GM12891 (cell line): ENCODE measurements at regions not wholly inside any gene's neighbourhood (a gene's known extent, or its start where the extent isn't known, plus 50 kb on each side); places are given as distances from the start of the nearest gene placed in this dataset.
"Not testable (repeated sequence)": the region's sequence is repeated elsewhere in the genome, so short reads cannot be mapped to it uniquely, and the experiment has no call there.

Experiments
- DNase-seq: peaks from one replicate; pipeline ENCODE4 v3.0.0; 2011; ENCODE audit warnings: low spot score; ENCODE audit not compliant: insufficient read length
- FAIRE-seq: peaks from 2 replicates; lab custom pipeline; 2011; peaks lifted over from hg19 to GRCh38; lab: Jason Lieb, UNC
- PAX5 ChIP-seq: IDR thresholded peaks from 2 replicates; pipeline ENCODE4 v1.6.1; 2011; ENCODE audit warnings: low read length, moderate library complexity, mild to moderate bottlenecking; ENCODE audit not compliant: insufficient read depth, severe bottlenecking
- POLR2A ChIP-seq: IDR thresholded peaks from 2 replicates; pipeline ENCODE4 v1.6.1; 2011; ENCODE audit warnings: low read depth, low read length, control low read depth
- POLR2AphosphoS5 ChIP-seq: IDR thresholded peaks from 2 replicates; pipeline ENCODE4 v1.6.1; 2011; ENCODE audit warnings: low read depth, low read length, control low read depth
- POU2F2 ChIP-seq: IDR thresholded peaks from 2 replicates; pipeline ENCODE4 v1.6.1; 2011; ENCODE audit warnings: low read depth, mild to moderate bottlenecking, control low read depth, low read length, moderate library complexity
- SPI1 ChIP-seq: IDR thresholded peaks from 2 replicates; pipeline ENCODE4 v1.6.1; 2011; ENCODE audit warnings: low read depth, low read length, control low read depth
- TAF1 ChIP-seq: IDR thresholded peaks from 2 replicates; pipeline ENCODE4 v1.6.1; 2011; ENCODE audit warnings: low read depth, low read length, control low read depth

DNA sequence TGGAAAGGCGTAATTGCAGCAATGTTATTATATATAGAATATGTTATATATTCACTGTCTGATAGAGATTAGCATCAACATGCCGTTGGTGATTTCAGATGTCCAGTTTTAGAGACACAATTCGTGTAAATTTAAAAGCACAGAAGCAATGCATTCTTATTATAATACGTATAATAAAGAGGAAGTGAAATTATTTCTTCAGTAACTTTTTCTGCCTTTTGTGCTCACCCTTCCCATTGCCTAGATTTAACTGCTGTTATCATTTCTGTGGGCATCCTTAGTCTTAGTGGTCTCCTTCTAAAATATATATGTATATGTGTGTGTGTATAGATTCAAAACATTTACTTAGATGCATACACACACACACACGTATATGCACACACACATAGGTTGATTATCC is 592.5 kb upstream of the GOLIM4 start:
- FAIRE-seq: no peak
- TF ChIP-seq POU2F2: no peak
- no peak for TF ChIP-seq PAX5
- TF ChIP-seq POLR2A: no peak
- peak; percentile 62 for TF ChIP-seq SPI1
- no peak for TF ChIP-seq POLR2AphosphoS5

DNA sequence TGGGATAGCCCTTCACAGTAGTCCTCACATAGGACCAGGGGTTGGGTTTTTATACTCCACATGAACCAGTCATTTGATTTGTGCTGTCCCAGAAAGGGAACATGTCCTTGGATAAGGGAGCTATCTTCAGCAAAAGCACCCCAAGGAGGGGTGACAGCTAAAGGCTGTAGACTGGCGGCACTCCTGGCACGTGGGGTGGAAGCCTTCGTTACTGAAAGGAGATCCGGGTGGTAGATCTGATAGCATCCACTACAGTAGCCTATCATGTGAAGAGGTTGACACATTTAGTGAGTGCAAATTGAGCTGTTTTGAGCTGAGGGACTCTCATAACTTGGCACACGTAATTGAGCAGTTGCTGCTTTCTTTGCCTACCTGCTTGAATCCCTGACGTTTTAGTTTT is 588.8 kb upstream of the GOLIM4 start:
- FAIRE-seq (no peak), DNase-seq (no peak)
- no peak for TF ChIP-seq TAF1
- TF ChIP-seq POU2F2: no peak
- TF ChIP-seq POLR2A: no peak
- TF ChIP-seq POLR2AphosphoS5: no peak
- TF ChIP-seq SPI1: no peak
- TF ChIP-seq PAX5: no peak

More for the DNA sequence above, 592.5 kb upstream of the GOLIM4 start:
- DNase-seq: no peak

DNA sequence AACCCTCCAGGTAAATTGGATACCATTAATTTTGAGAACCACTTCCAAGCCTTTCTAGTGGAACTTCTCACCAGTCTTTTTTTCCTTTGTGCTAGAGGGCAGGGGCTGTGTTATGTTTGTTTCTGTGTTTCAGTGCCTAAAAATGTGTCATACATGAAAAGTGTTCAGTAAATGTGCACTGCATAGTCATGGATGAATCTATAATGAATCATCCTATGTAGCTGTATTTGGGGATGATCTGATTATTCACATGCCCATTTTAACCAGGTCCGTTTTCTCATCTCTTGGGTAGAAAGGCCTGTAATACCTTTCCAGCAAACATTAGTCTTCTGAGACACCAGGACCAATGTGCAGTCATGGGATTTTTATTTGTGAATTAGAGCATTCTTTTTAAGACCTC is 583.0 kb upstream of the GOLIM4 start:
- no peak for DNase-seq
- TF ChIP-seq SPI1 (no peak), POU2F2 (no peak), PAX5 (no peak), POLR2A (no peak), TAF1 (no peak), POLR2AphosphoS5 (no peak)
- no peak for FAIRE-seq

DNA sequence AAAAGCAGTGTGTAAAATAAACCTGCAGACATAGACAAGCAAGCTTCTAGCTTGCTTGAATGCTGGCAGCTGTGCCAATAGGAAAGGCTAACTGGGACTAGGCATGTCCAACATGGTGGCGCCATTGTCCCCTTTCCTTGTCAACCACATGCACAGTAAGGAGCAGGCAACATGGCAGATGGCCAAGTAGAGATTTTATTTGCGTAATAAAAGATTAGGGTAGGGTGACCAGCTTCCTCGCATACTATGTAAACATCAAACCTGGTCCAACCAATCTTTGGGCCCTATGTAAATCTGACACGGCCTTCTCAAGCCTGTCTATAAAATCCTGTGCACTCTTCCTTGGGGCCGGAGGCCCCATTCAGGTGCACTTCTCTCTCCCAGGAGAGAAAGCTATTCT is 575.4 kb upstream of the GOLIM4 start:
- DNase-seq (no peak), FAIRE-seq (no peak)
- TF ChIP-seq POU2F2: no peak
- TF ChIP-seq TAF1: no peak
- no peak for TF ChIP-seq SPI1
- no peak for TF ChIP-seq PAX5
- no peak for TF ChIP-seq POLR2A
- TF ChIP-seq POLR2AphosphoS5: no peak

DNA sequence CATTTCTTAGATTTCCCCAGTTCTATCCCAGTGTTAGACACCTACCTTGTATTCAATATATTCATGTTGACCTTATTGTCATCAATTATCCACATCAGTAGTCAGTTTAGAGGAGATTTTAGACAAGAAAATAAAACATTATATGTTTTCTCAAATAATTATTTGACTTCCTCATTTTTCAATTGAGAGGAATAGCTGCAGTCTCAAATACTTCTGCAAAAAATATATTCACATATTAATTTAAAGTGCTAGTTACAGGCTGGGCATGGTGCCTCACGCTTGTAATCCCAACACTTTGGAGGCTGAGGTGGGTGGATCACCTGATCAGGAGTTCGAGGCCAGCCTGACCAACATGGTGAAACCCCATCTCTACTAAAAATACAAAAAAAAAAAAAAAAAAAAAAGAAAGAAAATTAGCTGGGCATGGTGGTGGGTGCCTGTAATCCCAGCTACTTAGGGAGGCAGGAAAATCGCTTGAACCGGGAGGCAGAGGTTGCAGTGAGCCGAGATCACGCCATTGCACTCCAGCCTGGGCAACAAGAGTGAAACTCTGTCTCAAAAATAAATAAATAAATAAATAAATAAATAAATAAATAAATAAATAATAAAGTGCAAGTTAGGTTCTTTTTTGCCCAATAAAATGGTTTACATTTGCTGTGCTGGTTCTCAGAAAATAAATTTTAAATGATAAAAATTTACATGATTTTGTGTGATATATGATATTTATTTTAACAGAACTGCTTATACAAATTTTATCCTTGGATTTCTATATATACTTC is 565.3 kb upstream of the GOLIM4 start:
- not testable (repeated sequence) for FAIRE-seq, DNase-seq

DNA sequence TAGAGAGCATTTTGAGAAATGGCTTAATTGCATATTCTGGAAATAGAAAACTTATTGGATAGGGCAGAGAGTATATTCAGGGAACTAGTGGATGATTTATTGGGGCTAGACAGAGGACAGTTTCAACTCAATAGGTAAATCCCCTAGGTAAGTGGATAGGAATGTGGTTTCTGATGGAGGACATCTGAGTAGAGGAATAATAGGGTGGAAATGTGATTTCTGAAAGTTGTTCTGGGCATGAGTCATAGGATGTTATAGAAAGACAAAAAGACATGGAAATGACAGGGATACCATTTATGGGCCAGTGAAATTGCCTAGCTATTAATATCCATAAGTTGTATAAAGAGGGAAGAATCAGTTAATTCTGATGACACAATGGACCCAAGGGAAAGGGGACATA is 563.3 kb upstream of the GOLIM4 start:
- TF ChIP-seq POU2F2 (no peak), POLR2AphosphoS5 (no peak), POLR2A (no peak), TAF1 (no peak), SPI1 (no peak), PAX5 (no peak)
- FAIRE-seq: no peak
- no peak for DNase-seq

DNA sequence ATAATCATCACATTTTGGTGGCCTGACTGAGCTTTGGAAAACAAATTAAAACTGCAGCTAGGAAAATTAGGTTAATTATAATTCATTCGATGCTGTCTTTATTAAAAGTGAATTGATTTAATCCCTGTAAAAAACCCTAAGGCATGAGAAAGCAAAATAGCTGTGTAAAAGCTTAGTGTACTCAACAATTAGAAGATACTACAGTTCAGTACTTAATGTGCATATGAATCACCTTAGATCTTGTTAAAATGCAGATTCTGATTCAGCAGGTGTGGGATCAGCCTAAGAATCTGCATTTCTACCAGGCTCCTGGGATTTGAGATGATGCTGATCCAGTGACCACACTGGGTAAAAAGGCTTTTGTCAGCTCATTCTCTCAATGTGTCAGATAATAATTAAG is 559.9 kb upstream of the GOLIM4 start:
- no peak for DNase-seq
- FAIRE-seq: no peak
- TF ChIP-seq POU2F2 (no peak), SPI1 (no peak), PAX5 (no peak), POLR2A (no peak), POLR2AphosphoS5 (no peak), TAF1 (no peak)

DNA sequence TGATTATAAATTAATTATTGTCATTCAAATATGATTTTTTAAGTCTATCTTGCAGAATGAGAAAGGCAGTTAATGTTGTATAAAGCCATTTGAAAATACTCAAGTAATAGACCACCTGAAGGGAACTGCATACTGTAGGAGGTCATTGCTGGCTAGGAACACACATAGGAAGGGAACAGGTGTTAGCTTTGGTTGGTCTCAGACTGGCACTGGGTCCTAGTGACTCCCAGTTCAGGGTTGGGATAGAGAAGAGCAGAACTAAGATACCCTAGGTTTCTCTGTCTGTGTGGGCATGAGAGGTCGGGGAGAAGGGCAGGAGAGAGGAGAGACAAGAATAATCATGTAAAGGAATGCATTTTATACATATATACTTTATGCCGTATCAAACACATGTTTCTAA is 559.0 kb upstream of the GOLIM4 start:
- FAIRE-seq (no peak), DNase-seq (no peak)
- no peak for TF ChIP-seq TAF1
- TF ChIP-seq SPI1: no peak
- TF ChIP-seq POLR2A: no peak
- TF ChIP-seq PAX5: no peak
- TF ChIP-seq POLR2AphosphoS5: no peak
- no peak for TF ChIP-seq POU2F2

DNA sequence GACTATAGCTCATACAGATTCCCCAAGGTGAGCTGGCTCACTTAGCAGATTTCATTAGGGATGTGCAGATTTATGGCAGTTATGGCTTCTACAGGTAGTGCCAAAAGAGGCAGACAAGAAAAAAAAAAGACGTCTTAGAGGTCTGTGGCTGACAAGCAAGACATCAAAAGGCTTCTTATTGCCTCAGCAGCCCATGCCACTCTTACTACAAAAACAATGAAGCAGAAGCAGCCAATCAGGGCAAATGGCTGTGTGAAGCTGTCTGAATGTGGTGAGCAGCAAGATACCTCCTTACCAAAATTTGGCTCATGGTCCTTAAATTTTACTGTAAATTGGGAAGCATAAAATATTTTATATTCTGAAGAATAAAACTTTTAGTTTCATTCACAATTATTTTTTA is 557.5 kb upstream of the GOLIM4 start:
- DNase-seq (no peak), FAIRE-seq (no peak)
- TF ChIP-seq POLR2A: no peak
- no peak for TF ChIP-seq POLR2AphosphoS5
- no peak for TF ChIP-seq PAX5
- TF ChIP-seq POU2F2: no peak
- no peak for TF ChIP-seq SPI1
- no peak for TF ChIP-seq TAF1

DNA sequence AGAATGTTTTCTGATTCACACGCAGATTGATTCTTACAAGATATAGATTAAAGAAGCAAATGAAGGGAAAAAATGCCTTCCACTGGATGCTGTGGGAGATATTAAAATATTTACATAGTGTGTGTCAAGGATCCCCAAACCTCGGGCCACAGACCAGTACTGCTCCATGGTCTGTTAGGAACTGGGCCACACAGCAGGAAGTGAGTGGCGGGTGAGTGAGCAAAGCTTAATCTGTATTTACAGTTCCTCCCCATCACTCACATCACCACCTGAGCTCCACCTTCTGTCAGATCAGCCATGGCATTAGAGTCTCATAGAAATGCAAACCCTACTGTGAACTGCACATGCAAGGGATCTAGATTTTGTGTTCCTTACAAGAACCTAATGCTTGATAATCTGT is 552.6 kb upstream of the GOLIM4 start:
- FAIRE-seq (no peak), DNase-seq (no peak)
- TF ChIP-seq POU2F2 (no peak), POLR2AphosphoS5 (no peak), SPI1 (no peak), TAF1 (no peak), PAX5 (no peak), POLR2A (no peak)
